NCI-H1092 (cell line): ENCODE measurements at regions not wholly inside any gene's neighbourhood (a gene's known extent, or its start where the extent isn't known, plus 50 kb on each side); places are given as distances from the start of the nearest gene placed in this dataset.

ENCODE experiments used
- DNase-seq: peaks from one replicate; lab custom pipeline; 2025; lab: John Stamatoyannopoulos, UW

DNA sequence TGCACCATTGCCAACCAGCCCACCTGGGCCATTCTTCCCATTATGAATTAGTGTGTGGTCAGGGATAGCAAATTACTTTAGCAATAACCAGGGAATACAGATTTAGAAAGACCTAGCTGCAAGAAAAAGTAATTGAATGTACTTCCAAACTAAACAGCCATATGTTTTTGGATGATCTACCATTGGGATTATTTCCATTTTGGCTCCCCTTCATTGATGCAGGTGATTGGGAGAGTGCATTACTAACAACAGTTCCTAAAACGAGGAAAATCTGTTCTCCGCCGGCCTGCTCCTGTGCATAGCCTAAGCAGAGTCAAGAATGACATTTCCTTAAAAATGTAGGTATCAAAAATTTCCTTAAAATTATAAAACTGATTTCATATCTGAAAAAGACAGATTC is 58.5 kb downstream of the MAIP1 start:
- no peak for DNase-seq

DNA sequence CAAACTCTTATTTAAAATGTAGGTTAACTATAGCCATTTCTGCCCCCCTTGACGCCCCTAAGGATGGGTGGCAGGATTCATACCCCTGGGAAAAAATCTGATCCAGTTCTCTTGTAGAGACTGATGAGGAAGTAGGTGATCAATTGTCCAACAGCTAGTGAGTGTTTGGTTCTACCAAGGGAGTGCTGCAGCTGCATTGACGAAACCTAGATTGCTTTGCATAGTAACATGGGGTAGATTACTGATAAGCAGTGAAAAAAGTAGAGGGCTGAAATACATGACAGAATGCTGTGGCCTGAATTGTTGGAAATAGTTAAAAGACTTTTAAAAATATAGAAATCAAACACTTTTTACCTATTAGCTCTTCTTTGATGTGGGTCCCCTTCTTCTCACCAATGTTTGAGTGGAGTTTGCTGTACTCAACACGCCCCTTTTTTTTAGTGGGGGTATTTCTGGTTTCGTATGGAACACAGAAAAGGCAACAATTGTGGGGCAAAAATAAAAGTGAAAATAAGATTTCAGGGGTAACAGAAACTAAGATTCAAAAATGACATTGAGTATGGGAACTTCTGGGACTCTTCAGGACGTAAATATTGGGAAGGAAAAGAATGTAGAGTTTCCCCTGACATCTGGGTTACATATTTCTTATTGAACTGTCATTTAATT is 66.2 kb downstream of the MAIP1 start:
- no peak for DNase-seq

DNA sequence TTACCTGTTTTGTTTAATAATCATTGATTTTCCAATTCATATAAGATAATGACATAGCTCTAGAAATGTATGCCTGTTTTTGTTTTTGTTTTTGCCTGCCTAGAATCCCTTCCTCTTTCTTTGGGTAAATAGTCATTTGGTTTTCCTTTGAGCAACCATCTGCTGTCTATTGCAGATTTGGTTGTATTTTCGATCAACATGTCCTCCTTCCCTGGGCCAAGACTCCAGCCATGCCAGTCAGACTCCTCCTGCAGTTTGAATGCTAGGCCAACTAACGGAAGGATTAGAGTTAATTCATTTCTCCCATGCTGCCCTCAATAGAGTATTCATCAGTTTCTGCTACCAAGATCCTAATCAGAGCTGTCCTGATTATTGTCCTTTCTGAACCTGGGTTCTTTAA is 67.1 kb downstream of the MAIP1 start:
- no peak for DNase-seq

DNA sequence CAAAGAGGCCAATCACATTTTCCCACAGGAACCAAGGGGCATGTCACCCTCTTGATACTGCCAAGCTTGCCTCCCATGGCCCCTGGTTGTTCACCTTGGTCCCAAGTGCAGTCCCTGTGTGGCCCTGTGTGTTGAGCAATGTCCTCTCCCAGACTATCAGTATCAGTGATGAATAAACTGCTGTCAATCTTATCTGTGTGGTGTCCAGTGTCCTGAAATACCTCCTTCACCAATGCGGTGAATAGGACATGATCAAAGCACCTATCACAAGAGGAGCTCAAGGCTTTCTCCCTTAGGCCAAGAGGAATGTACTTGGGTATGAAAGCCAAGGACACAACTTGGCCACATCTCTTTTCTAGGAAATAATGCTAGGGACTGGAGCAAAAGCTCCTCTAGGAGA is 68.2 kb downstream of the MAIP1 start:
- no peak for DNase-seq

GRCh38 chr2:200025717-200026116 is 70.3 kb downstream of the MAIP1 start:
- no peak for DNase-seq

DNA sequence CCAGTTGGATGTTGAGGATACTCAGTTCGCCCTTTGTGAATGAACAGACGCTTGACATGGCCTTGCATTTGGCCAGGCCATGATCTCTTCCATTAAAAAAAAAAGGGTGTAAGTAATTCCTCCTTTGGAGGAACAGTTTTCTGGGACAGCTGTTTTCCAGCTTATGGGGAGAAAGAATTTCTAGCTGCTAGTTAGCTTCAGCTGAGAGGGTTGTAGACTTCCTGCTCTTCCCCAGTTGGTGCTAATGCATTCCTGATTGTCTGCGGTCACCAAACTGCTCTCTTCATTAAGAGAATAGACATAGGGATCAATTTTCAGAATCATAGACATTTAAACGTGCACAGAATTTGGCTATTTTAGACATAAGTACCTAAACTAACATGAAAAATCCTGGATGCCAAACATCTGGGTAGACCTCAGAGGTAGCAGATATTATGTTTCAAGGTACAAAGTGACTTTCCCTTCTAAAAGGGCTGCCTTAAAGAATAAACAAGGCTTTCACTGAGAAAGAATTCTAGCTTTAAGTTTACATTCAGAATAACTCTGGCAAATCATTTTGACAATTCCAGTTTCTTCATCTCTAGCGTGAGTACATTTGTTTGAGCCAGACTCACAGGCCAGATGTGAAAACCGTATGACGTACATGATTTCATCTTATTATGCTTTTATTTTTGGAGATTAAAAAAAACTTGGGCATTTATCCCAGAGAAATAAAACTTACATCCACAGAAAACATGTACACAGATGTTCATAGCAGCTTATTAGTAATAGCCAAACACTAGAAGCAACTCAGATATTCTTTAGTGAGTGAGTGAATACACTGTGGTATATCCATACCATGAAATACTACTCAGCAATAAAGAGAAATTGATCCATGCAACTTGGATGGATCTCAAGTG is 71.2 kb downstream of the MAIP1 start:
- DNase-seq = no peak

- no peak for DNase-seq
Observed at GRCh38 chr2:200028998-200029397, 73.6 kb downstream of the MAIP1 start.

DNA sequence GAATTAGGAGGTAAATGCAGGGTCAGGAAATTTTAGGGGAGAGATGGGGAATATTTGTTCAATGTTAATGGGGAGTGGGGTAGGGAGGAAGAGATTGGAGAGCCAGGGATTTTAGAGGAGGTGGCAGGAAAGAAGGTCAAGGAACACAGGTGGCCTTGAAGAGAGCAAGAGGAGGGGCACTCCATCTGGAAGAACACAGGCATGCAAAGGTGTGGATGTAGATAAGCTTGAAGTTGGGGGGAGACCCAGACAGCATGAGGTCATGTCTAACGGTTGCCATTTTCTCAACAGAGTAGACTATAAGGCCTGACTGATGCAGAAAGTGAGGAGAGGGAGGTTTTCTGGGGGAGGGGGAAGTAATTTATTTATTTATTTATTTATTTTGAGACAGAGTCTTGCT is 77.5 kb downstream of the MAIP1 start:
- no peak for DNase-seq

DNA sequence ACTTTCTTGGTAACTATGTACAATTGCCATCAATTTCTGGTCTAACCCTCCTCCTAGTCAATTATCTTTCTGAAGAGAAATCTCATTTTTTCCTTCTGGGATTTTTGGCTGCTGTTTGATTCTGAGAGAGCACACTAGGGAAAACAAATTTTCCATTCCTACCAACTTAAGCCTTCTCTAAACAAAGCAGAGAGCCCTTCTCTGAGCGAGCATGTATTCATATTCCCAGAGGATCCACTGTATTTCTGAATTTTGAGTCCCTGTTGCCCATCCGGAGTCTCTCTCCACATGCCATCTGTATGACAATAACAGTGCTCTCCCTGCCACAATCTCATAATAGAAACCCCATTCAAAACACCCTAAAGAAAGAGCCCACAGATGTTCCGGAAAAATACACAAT is 78.5 kb downstream of the MAIP1 start:
- no peak for DNase-seq

DNA sequence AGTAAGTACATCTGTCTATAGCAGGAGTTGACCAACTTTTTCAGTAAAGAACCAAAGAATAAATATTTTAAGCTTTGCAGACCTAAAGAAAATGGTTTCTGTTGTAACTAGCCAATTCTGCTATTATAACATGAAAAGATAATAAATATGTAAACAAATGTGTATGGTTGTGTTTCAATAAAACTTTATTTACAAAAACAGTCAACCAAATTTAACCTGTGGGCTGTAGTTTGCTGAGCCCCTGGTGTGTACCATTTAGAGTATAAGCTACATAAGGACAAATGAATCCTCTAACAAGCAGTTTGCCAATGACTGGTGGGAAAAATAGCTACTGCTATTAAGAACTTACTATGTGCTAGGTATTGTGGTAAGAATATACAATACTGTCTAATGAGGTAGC is 79.4 kb downstream of the MAIP1 start:
- DNase-seq = no peak

GRCh38 chr2:200039724-200040650 is 84.6 kb downstream of the MAIP1 start:
- DNase-seq = no peak

DNA sequence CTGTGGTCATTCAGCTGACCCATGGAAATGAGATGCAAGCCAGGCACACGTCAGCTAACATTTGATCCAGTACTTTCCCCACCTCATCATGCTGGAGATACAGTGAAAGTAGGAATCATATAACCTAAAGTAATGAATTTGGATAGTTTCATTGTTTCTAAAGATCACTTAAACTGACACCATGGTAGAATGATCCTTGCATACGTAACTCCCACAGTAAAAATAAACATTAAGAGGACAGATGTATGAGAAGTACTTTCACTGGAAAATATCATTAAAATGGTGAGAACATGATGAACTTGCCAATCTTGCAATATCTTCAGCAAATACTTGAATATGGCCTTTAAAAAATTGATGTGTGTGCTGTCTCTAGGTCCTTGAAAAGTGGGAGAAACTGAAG is 85.4 kb downstream of the MAIP1 start:
- DNase-seq = no peak

DNA sequence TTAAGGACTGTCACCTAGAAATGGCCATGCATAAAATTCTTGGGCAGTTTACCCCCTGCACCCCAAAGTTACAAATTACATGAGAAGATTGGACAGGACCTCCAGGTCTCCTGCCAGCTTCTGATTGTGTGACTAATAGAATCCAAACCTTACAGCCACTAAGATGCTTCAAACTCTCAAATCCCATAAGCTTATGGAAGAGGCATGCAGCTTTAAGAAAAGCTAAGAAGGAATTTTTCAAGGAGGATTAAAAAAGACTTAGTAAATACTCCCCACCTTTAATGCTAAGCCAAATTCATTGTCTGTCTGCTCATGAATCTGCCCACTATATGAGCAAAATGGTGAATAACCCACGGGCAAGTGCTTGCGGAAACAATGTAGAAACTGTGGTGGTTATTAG is 86.3 kb downstream of the MAIP1 start:
- DNase-seq = no peak

GRCh38 chr2:200042102-200042735 is 86.8 kb downstream of the MAIP1 start:
- no peak for DNase-seq

DNA sequence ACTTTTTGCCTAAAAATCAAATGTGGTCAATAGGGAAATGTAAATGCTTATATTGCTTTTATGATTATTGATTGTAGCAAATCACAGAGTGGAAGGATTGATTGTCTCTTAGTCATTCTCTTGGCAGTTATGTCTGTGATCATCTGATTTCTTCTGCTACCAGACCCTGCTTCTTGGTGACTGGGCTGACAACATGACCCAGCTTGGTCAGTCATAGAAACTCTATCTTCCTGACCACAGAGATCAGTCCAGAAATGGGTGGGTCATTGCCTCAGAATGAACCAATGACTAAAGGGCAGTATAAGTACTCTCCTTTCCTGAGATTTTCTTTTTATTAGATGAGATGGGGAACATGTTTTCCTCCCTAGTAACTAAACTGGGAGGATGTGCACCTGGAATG is 87.6 kb downstream of the MAIP1 start:
- no peak for DNase-seq

DNA sequence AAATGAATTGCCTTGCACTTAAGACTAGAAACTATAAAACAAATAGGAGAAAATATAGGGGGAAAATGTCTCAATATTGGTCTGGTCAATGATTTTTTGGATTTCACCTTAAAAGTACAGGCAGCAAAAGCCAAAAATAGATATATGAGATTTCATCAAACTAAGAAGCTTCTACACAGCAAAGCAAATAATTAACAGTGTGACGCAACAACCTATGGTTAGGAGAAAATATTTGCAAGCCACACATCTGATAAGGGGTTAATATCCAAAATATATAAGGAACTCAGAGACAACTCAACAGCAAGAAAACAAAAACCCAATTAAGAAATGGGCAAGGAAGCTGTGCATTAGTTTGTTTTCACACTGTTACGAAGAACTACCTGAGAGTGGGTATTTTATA is 89.1 kb downstream of the MAIP1 start:
- no peak for DNase-seq

DNA sequence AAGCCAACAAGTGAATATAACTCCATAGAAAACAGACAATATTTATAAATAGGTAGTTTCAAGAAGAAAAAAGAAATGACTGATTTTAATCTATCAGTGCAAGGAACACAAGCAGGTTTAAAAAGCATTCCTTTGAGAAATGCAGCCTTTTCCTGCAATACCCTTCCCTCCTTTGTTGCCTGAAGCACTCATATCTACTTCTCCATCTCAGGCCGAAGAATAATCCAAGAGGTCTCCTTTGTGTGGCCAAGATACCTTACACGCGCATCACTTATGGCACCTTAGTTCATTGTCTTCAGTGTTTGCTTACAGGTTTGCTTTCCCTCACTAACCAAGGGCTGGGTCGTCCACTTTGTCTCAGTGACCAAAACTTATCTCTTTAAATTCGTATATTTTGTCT is 93.0 kb downstream of the MAIP1 start:
- no peak for DNase-seq

GRCh38 chr2:200049086-200049485 is 93.7 kb downstream of the MAIP1 start:
- no peak for DNase-seq

DNA sequence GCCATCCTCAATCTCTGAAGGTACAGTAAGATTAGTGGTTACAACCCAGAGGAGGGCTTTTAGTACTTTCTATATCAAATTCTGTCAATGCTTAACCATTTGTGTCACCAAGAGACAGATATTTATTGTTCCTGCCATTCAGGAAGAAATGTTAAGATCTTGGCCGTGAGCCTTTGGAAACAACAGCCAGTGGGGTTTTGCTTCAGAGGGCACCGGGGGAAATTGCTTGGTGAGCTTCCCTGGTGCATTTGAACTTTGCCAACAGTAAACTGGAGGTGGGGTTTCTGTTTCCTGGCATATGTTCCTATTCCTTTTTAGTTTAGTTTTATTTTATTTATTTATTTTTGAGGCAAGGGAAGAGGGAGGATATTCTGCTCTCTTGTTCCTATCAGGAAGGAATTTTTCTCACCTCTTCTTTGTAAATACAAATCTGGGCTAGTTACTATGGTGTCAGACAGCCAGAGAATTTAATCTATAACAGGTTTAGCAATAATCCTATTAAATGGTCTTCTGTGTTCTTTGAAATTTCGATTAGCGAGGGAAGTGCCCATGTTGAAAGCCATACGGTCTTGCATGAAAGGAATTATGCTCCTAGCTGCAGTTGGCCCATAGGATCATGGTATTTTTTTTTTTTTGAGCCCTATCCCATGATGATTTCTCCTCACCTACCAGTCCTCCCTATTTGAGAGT is 95.7 kb downstream of the MAIP1 start:
- DNase-seq = no peak

GRCh38 chr2:200051611-200051945 is 96.2 kb downstream of the MAIP1 start:
- DNase-seq = no peak

GRCh38 chr2:200052627-200053026 is 97.2 kb downstream of the MAIP1 start:
- DNase-seq = no peak
